NB4 (cell line): ENCODE measurements at regions not wholly inside any gene's neighbourhood (a gene's known extent, or its start where the extent isn't known, plus 50 kb on each side); places are given as distances from the start of the nearest gene placed in this dataset.
A peak's percentile ranks its signal among the peaks of the same experiment; 100 is the strongest.

Experiments
- DNase-seq: peaks from one replicate; pipeline ENCODE4 v3.0.0; 2010; ENCODE audit warnings: low read depth
- H3K4me3 ChIP-seq: one replicate; pipeline ENCODE4 v1.5.1; 2011; ENCODE audit warnings: mild to moderate bottlenecking, low read depth, low read length, moderate library complexity
- CTCF ChIP-seq: IDR thresholded peaks from one replicate; pipeline ENCODE4 v1.5.1; 2012; ENCODE audit warnings: low read depth, low read length
- MAX ChIP-seq: IDR thresholded peaks from 2 replicates; pipeline ENCODE4 v1.6.1; 2011; ENCODE audit warnings: low read depth, low read length
- MYC ChIP-seq: IDR thresholded peaks from 2 replicates; pipeline ENCODE4 v1.6.1; 2011; ENCODE audit warnings: low read depth, low read length
- POLR2A ChIP-seq: IDR thresholded peaks from 2 replicates; pipeline ENCODE4 v1.6.1; 2011; ENCODE audit warnings: mild to moderate bottlenecking; ENCODE audit not compliant: insufficient read length; ENCODE audit errors: extremely low read depth

GRCh38 chr7:13307040-13307439 is 619.6 kb downstream of the ARL4A start:
- no peak overlapping the region for H3K4me3 ChIP-seq
- DNase-seq, result no peak
- no peak for TF ChIP-seq CTCF
- no peak for TF ChIP-seq MYC
- TF ChIP-seq POLR2A, result no peak
- TF ChIP-seq MAX, result no peak

GRCh38 chr7:13308423-13308822 is 621.0 kb downstream of the ARL4A start:
- no peak for DNase-seq
- TF ChIP-seq POLR2A, result no peak
- TF ChIP-seq MYC, result no peak
- no peak for TF ChIP-seq CTCF
- TF ChIP-seq MAX, result no peak
- no peak overlapping the region for H3K4me3 ChIP-seq

- DNase-seq, result no peak
- no peak overlapping the region for H3K4me3 ChIP-seq
- TF ChIP-seq MAX (no peak), POLR2A (no peak), MYC (no peak), CTCF (no peak)
Observed at GRCh38 chr7:13309535-13309934, 622.1 kb downstream of the ARL4A start.

GRCh38 chr7:13312307-13312706 is 624.9 kb downstream of the ARL4A start:
- TF ChIP-seq CTCF (no peak), POLR2A (no peak), MYC (no peak), MAX (no peak)
- H3K4me3 ChIP-seq, result no peak overlapping the region
- DNase-seq, result peak; percentile 25

- TF ChIP-seq POLR2A (no peak), CTCF (no peak), MYC (no peak), MAX (no peak)
- no peak overlapping the region for H3K4me3 ChIP-seq
- no peak for DNase-seq
Observed at GRCh38 chr7:13320333-13320732, 632.9 kb downstream of the ARL4A start.

GRCh38 chr7:13321316-13321715 is 633.9 kb downstream of the ARL4A start:
- TF ChIP-seq POLR2A (no peak), MYC (no peak), MAX (no peak), CTCF (no peak)
- DNase-seq, result no peak
- H3K4me3 ChIP-seq, result no peak overlapping the region
